Pancreas (tissue), 10 donors: ENCODE measurements at regions not wholly inside any gene's neighbourhood (a gene's known extent, or its start where the extent isn't known, plus 50 kb on each side); places are given as distances from the start of the nearest gene placed in this dataset.
A peak's percentile ranks its signal among the peaks of the same experiment; 100 is the strongest.

Experiments
- ATAC-seq, 4 donors: fragments of 200-7000 bp; cut with Tn5 transposase; one replicate each; pipeline versions ENCODE4 v1.8.0 to v1.9.1; 2020; ENCODE audit warnings: mild to moderate bottlenecking in 4 of 4, moderate library complexity in 4 of 4
- DNase-seq, 6 donors: peaks; one replicate each; pipeline ENCODE4 v3.0.0-alpha.2; 2020
- FAIRE-seq: peaks from 2 replicates; lab custom pipeline; 2012; peaks lifted over from hg19 to GRCh38; lab: Jason Lieb, UNC
- H3K27ac ChIP-seq, 4 donors: fragments of 200-600 bp; sonication (generic); 1 replicate in 3 of 4; 2 replicates in 1 of 4; pipeline versions ENCODE4 v1.5.0 to v1.8.0; 2020
- H3K27me3 ChIP-seq, 4 donors: fragments of 200-600 bp; one replicate each; pipeline ENCODE4 v1.8.0; 2021
- H3K36me3 ChIP-seq, 3 donors: fragments of 200-600 bp; sonication (generic) in 1 of 3; one replicate each; pipeline versions ENCODE4 v1.5.0 to v1.8.0; 2020 to 2021
- H3K4me1 ChIP-seq, 3 donors: fragments of 200-600 bp; one replicate each; pipeline ENCODE4 v1.8.0; 2021
- H3K4me3 ChIP-seq, 4 donors: fragments of 200-600 bp; sonication (generic) in 2 of 4; one replicate each; pipeline versions ENCODE4 v1.5.0 to v1.8.0; 2020 to 2021
- H3K9me3 ChIP-seq, 4 donors: fragments of 200-600 bp; one replicate each; pipeline ENCODE4 v1.8.0; 2021
- WGBS, 2 donors: extraction: QIAGEN DNeasy Blood & Tissue Kit; methylation state at CpG; one replicate each; pipeline ENCODE4 v1.1.7; 2013; 5-methylcytosine and 5-hydroxymethylcytosine counted together
- intact Hi-C, 3 donors: fragments of 100-400 bp; cut with DNase I; formaldehyde crosslinking; loops; one replicate each; pipeline versions ENCODE4 v1.11.1 to v1.14.2; 2022
- TF ChIP-seq, protein P1 (sequence below), 4 donors: fragments of 200-600 bp; sonication (generic) in 3 of 4; IDR thresholded peaks; one replicate each; pipeline versions ENCODE4 v1.5.0 to v1.8.0; 2021; ENCODE audit warnings: antibody characterized with exemption in 4 of 4
- donor health status: healthy with polysubstance abuse.
- donor health status: DM: no; HTN: no; CAD: no; lungs with moderate emphysema.
- donor health status: DM: no; HTN: no; CAD: no.
- donor health status: control.
- donor health status: control.
- donor health status: Bipolar disorder and iron deficiency.
- donor health status: DM: yes; HTN: yes; CAD: no.
- donor health status: DM: no; HTN: no; CAD: no.
- donor health status: DM: no; HTN: no; CAD: no.
- donor health status: DM: yes; HTN: yes; CAD: no.

DNA sequence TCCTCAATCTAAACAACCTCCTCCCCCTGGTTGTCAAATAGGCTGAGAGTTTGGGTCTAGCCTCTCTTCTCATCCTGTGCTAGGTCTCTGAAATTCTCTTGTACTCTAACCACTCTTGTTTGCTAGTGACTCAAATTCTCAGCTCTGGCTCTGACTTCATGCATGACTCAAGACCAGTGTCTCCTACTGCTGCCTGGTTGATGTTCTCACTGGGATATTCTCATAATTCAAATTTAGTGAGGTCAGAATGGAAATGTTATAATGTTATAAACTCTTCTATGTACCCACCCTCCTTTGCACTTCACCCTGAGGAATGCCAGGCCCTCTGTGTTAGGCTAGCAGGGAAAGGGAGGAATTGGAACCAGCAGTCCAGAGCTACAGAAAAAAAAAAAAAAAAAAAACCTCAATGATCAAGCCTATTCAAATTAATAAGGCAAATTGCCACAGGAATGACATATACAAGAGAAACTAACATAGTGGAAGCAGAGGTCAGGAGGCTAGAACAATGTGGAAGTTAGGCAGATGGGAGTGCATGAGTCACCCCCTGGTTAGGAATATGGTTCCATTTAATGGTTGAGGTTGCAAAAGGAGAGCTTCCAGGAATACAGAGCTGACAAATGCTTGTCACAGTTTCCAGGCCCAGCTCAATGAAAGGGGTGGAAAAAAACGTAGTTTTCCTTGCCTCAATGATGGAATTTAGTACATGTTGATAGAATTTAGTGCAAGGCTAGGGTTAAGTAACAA lies 459.5 kb downstream of the RMST start:
- DNase-seq (no peak), FAIRE-seq (no peak), ATAC-seq (peak in 3 of 4 donors; percentile 58 to 78 (median 69))
- Histone ChIP-seq H3K36me3 (no peaks in the 10 kb centered on the region), H3K27ac (no peak overlapping the region), H3K4me1 (no peaks in the 10 kb centered on the region), H3K9me3 (no peaks in the 10 kb centered on the region), H3K27me3 (no peaks in the 10 kb centered on the region), H3K4me3 (no peak overlapping the region)
- intact Hi-C loops: no loop called here
- TF ChIP-seq, protein P1, sequence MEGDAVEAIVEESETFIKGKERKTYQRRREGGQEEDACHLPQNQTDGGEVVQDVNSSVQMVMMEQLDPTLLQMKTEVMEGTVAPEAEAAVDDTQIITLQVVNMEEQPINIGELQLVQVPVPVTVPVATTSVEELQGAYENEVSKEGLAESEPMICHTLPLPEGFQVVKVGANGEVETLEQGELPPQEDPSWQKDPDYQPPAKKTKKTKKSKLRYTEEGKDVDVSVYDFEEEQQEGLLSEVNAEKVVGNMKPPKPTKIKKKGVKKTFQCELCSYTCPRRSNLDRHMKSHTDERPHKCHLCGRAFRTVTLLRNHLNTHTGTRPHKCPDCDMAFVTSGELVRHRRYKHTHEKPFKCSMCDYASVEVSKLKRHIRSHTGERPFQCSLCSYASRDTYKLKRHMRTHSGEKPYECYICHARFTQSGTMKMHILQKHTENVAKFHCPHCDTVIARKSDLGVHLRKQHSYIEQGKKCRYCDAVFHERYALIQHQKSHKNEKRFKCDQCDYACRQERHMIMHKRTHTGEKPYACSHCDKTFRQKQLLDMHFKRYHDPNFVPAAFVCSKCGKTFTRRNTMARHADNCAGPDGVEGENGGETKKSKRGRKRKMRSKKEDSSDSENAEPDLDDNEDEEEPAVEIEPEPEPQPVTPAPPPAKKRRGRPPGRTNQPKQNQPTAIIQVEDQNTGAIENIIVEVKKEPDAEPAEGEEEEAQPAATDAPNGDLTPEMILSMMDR (IDR thresholded peaks at IDR 0.05): no peak
- 43 to 56% methylated on average over 1 of the region's 1 CpG for WGBS, 2 donors

DNA sequence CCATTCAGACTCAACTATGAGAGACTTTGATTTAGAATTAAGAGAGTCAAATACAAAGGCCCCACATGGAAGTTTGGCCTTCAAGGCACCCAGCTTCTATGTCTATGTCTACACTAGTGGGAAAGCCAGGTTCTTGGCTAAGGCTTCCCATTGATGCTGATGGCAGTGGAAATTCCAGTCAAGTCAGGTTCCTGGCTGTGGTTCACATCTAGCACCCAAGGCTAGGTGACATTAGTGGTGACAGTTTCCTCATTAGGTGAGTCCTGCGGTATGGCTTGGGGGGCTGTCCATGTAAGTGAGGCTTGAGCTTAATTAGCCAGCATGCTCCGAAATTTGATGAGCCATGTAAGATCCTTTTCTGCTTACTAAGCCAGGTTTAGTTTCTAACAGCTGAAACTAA lies 460.9 kb downstream of the RMST start:
- no peaks in the 10 kb centered on the region for H3K27me3 ChIP-seq

DNA sequence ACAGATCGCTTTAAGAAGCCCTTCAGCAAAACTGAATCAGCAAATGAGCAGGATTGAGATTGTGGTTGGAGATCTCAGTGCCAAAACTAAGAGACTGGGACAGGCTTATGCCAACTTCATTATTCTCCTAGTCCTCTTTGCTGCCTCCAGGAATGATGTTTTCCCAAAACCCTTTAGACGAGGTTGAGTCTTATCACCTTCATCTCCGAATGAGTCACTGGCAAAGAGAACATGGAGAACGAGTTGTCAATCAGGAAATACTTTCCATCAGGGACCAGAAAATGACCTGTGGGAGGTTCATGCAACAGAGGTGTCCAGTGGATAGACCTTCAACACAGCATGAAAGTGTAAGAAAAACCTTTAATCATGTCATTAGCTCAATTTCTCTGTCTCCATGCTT lies 461.5 kb downstream of the RMST start:
- ATAC-seq (no peak), FAIRE-seq (no peak), DNase-seq (no peak)
- WGBS, 2 donors: 62 to 67% methylated on average over 4 of the region's 4 CpGs
- no peaks in the 10 kb centered on the region for H3K36me3 ChIP-seq
- no peaks in the 10 kb centered on the region for H3K4me1 ChIP-seq
- H3K27ac ChIP-seq: no peak overlapping the region
- intact Hi-C loops: no loop called here
- no peaks in the 10 kb centered on the region for H3K27me3 ChIP-seq
- TF ChIP-seq, protein P1 (IDR thresholded peaks at IDR 0.05): no peak
- no peaks in the 10 kb centered on the region for H3K9me3 ChIP-seq
- no peak overlapping the region for H3K4me3 ChIP-seq

More for the DNA sequence above, 460.9 kb downstream of the RMST start:
- Histone ChIP-seq H3K27ac (no peak overlapping the region), H3K36me3 (no peaks in the 10 kb centered on the region), H3K4me1 (no peaks in the 10 kb centered on the region), H3K9me3 (no peaks in the 10 kb centered on the region), H3K4me3 (no peak overlapping the region)
- DNase-seq (no peak), ATAC-seq (no peak), FAIRE-seq (no peak)
- intact Hi-C loops: no loop called here
- 74 to 86% methylated on average over 2 of the region's 2 CpGs for WGBS, 2 donors
- TF ChIP-seq, protein P1 (IDR thresholded peaks at IDR 0.05): no peak

DNA sequence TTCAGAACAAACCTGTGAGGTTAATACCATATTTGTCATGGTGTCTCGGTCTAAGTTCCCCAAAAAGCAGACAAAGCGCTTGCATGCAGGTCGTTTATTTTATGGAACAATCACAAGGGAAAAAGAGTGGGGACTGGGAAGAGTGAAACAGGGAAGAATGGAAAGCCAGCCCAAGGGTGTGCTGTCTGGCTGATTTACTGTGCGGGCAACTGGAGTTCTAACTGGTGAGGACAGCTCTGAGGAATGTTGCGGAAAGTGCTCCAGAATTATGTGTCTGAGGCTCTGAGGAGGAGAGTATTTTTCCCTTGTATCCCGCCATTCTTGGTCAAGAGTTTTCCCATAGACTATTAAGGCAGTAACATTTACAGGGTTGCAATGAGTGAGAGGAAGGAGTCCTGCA lies 465.4 kb downstream of the RMST start:
- no peaks in the 10 kb centered on the region for H3K4me1 ChIP-seq
- H3K9me3 ChIP-seq: no peaks in the 10 kb centered on the region
- no peak overlapping the region for H3K27ac ChIP-seq
- no peak for FAIRE-seq
- 81 to 85% methylated on average over 6 of the region's 6 CpGs for WGBS, 2 donors
- H3K27me3 ChIP-seq: no peaks in the 10 kb centered on the region
- no peak overlapping the region for H3K4me3 ChIP-seq
- no peak for DNase-seq
- TF ChIP-seq, protein P1 (IDR thresholded peaks at IDR 0.05): no peak
- ATAC-seq: no peak
- intact Hi-C loops: no loop called here
- H3K36me3 ChIP-seq: no peaks in the 10 kb centered on the region

DNA sequence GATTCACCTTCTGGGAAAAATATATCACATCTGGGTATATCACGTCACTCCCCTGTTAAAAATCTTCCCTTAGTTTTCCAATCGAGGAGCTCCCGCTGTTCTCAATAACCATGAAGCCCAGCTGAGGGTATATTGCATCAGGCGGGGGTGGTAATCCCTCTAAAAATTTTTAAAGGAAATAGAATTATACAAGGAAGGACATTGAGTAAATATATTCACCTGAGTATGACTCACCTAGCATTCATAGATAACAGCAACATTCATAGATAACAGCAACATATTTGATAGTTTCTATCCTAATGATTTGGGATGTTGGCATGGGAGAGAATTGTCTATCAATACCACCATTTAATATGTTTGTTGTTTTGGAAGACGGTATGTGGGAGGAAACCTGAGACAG lies 473.6 kb downstream of the RMST start:
- FAIRE-seq: no peak
- H3K27me3 ChIP-seq: no peaks in the 10 kb centered on the region
- DNase-seq: no peak
- no peak overlapping the region for H3K4me3 ChIP-seq
- no peaks in the 10 kb centered on the region for H3K9me3 ChIP-seq
- H3K4me1 ChIP-seq: no peaks in the 10 kb centered on the region
- H3K27ac ChIP-seq: peak overlapping the region in 1 of 4 donors; percentile 19
- peak in 2 of 4 donors; percentile 54 to 61 for ATAC-seq
- 50 to 56% methylated on average over 5 of the region's 5 CpGs for WGBS, 2 donors
- TF ChIP-seq, protein P1 (IDR thresholded peaks at IDR 0.05): no peak
- intact Hi-C loops: no loop called here
- no peaks in the 10 kb centered on the region for H3K36me3 ChIP-seq
